Neuronal stem cell (in vitro differentiated cells): ENCODE measurements at regions not wholly inside any gene's neighbourhood (a gene's known extent, or its start where the extent isn't known, plus 50 kb on each side); places are given as distances from the start of the nearest gene placed in this dataset.

Experiments
- DNase-seq: peaks from one replicate; pipeline ENCODE4 v3.0.0-alpha.2; 2013; ENCODE audit warnings: low spot score
- H2AFZ ChIP-seq: one replicate; pipeline ENCODE4 v1.6.1; 2013; ENCODE audit warnings: mild to moderate bottlenecking, low read length, inconsistent platforms
- H2AK5ac ChIP-seq: 2 replicates; pipeline ENCODE4 v1.6.1; 2013; ENCODE audit warnings: low read depth, mild to moderate bottlenecking, inconsistent platforms, low read length, moderate library complexity, mixed read lengths
- H2BK120ac ChIP-seq: 2 replicates; pipeline ENCODE4 v1.6.1; 2013; ENCODE audit warnings: low read depth, mild to moderate bottlenecking, inconsistent platforms, low read length, moderate library complexity, mixed read lengths
- H2BK12ac ChIP-seq: one replicate; pipeline ENCODE4 v1.6.1; 2013; ENCODE audit warnings: low read length, inconsistent platforms
- H2BK15ac ChIP-seq: 2 replicates; pipeline ENCODE4 v1.6.1; 2013; ENCODE audit warnings: mild to moderate bottlenecking, low read length, inconsistent platforms, mixed read lengths
- H2BK5ac ChIP-seq: one replicate; pipeline ENCODE4 v1.6.1; 2013; ENCODE audit warnings: inconsistent platforms, mild to moderate bottlenecking, low read length, moderate library complexity
- H3K14ac ChIP-seq: one replicate; pipeline ENCODE4 v1.6.1; 2013; ENCODE audit warnings: low read length, inconsistent platforms
- H3K18ac ChIP-seq: 2 replicates; pipeline ENCODE4 v1.6.1; 2013; ENCODE audit warnings: low read length, inconsistent platforms
- H3K23ac ChIP-seq: 2 replicates; pipeline ENCODE4 v1.6.1; 2013; ENCODE audit warnings: low read depth, mild to moderate bottlenecking, mixed read lengths, low read length, inconsistent platforms; ENCODE audit not compliant: poor library complexity
- H3K27ac ChIP-seq: replicated peaks from 3 replicates; pipeline ENCODE4 v1.5.1; 2013; ENCODE audit warnings: low read length, inconsistent platforms
- H3K27me3 ChIP-seq, 3 experiments: 2 replicates each; pipeline ENCODE4 v1.6.1; 2013; ENCODE audit warnings: low read length in 3 of 3, mild to moderate bottlenecking in 2 of 3, inconsistent platforms in 1 of 3, low read depth in 1 of 3, mixed read lengths in 1 of 3, moderate library complexity in 1 of 3; ENCODE audit not compliant: control insufficient read depth in 3 of 3, insufficient read depth in 3 of 3
- H3K36me3 ChIP-seq, 2 donors: replicated peaks in 1 of 2; 2 replicates each; pipeline ENCODE4 v1.6.1; 2013; ENCODE audit warnings: low read length in 2 of 2; ENCODE audit not compliant: control insufficient read depth in 2 of 2, insufficient read depth in 2 of 2
- H3K4ac ChIP-seq: 2 replicates; pipeline ENCODE4 v1.6.1; 2013; ENCODE audit warnings: inconsistent platforms, mild to moderate bottlenecking, low read length, moderate library complexity
- H3K4me1 ChIP-seq, 2 donors: 1 replicate in 1 of 2; 2 replicates in 1 of 2; pipeline ENCODE4 v1.6.1; 2013; ENCODE audit warnings: low read length in 2 of 2, low read depth in 1 of 2; ENCODE audit not compliant: control insufficient read depth in 2 of 2, insufficient read depth in 1 of 2
- H3K4me2 ChIP-seq: one replicate; pipeline ENCODE4 v1.6.1; 2013; ENCODE audit warnings: mild to moderate bottlenecking, low read length, inconsistent platforms; ENCODE audit not compliant: insufficient read depth, poor library complexity, severe bottlenecking
- H3K4me3 ChIP-seq, 2 donors: 2 replicates each; pipeline ENCODE4 v1.5.1; 2013; ENCODE audit warnings: low read length in 2 of 2, mild to moderate bottlenecking in 2 of 2, inconsistent platforms in 1 of 2, moderate library complexity in 1 of 2
- H3K79me1 ChIP-seq: one replicate; pipeline ENCODE4 v1.6.1; 2013; ENCODE audit warnings: low read depth, mild to moderate bottlenecking, inconsistent platforms, low read length, moderate library complexity
- H3K9ac ChIP-seq: one replicate; pipeline ENCODE4 v1.6.1; 2013; ENCODE audit warnings: mild to moderate bottlenecking, low read depth, low read length, inconsistent platforms; ENCODE audit not compliant: poor library complexity
- H3K9me3 ChIP-seq, 2 donors: replicated peaks in 1 of 2; 2 replicates each; pipeline versions ENCODE3 to v1.6.1; 2013; ENCODE audit warnings: low read length in 2 of 2, mild to moderate bottlenecking in 2 of 2, inconsistent platforms in 1 of 2, low read depth in 1 of 2, mixed read lengths in 1 of 2, moderate library complexity in 1 of 2; ENCODE audit not compliant: control insufficient read depth in 2 of 2, insufficient read depth in 1 of 2
- H4K8ac ChIP-seq: one replicate; pipeline ENCODE4 v1.6.1; 2013; ENCODE audit warnings: low read depth, mild to moderate bottlenecking, inconsistent platforms, low read length, moderate library complexity
- H4K91ac ChIP-seq: one replicate; pipeline ENCODE4 v1.6.1; 2013; ENCODE audit warnings: low read length, low read depth, mild to moderate bottlenecking, inconsistent platforms; ENCODE audit not compliant: poor library complexity
- WGBS, 2 donors: extraction: QIAGEN DNeasy Blood & Tissue Kit; methylation state at CpG; one replicate each; pipeline ENCODE4 v1.1.7; 2013; ENCODE audit warnings: missing lambda C conversion rate in 2 of 2, mixed read lengths in 1 of 2; ENCODE audit not compliant: insufficient read length in 2 of 2, insufficient replicate concordance in 1 of 2; ENCODE audit errors: extremely low coverage in 2 of 2; 5-methylcytosine and 5-hydroxymethylcytosine counted together

DNA sequence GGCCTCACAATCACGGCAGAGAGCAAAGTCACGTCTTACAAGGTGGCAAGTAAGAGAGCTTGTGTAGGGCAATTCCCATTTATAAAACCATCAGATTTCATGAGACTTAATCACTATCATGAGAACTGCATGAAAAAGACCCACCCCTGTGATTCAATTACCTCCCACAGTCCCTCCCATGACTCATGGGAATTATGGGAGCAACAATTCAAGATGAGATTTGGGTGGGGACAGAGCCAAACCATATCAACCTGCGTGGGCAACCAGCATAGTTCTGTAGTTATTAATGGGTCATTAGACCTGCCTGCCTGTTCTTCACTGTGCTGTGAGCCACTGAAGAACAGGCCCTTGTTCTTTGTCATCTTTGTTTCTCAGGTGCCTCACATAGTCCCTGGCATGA, 593.7 kb upstream of the BOD1L1 start:
- no peak overlapping the region for H2BK15ac ChIP-seq
- no peaks in the 10 kb centered on the region for H3K36me3 ChIP-seq
- H3K4me3 ChIP-seq = no peak overlapping the region
- no peak overlapping the region for H3K18ac ChIP-seq
- H3K9me3 ChIP-seq = no peaks in the 10 kb centered on the region
- no peak overlapping the region for H2AFZ ChIP-seq
- peaks cover 0 to 2% of the 10 kb centered on the region in 2 donors for H3K4me1 ChIP-seq
- H3K23ac ChIP-seq = no peak overlapping the region
- no peaks in the 10 kb centered on the region for H3K79me1 ChIP-seq
- WGBS, 2 donors = no CpG with 5 or more reads among the region's 3 CpGs
- H2BK5ac ChIP-seq = no peak overlapping the region
- H3K4me2 ChIP-seq = no peak overlapping the region
- H2AK5ac ChIP-seq = no peak overlapping the region
- no peak overlapping the region for H3K14ac ChIP-seq
- no peak overlapping the region for H3K4ac ChIP-seq
- H2BK12ac ChIP-seq = no peak overlapping the region
- H4K8ac ChIP-seq = no peak overlapping the region
- H4K91ac ChIP-seq = no peak overlapping the region
- no peak overlapping the region for H2BK120ac ChIP-seq
- DNase-seq = no peak
- H3K27ac ChIP-seq = no peak overlapping the region
- H3K9ac ChIP-seq = no peak overlapping the region
- H3K27me3 ChIP-seq = no peaks in the 10 kb centered on the region

DNA sequence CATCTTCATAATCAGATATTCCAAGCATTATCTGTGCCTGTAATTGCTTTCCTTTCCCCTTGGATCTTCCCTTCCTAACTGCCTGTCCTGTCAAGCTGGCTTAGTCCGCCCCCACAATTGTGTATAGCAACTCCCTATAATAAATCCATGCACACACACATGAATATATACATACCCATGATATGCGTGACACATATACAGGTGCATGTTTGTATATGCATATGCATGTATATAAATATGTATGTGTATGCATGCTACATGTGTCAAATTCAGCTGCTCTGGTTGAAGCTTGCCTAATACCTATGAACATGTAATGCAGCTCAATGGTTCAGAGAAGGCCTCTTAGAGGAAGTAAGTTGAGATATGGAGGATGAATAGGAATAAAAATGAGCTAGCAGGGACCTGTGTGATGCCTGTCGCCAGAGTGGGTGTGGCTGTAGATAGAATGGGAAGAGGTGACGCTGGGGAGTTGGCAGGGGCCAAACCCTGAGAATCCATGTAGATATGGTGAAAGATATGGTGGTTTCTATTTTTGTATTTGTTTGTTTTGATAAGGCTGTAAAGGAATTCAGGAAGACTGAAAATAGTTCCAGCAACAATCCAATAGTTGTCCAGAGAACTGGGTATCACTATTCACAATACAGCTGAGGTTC, 595.0 kb upstream of the BOD1L1 start:
- Histone ChIP-seq H2AK5ac (no peak overlapping the region), H3K4me1 (peaks cover 0 to 2% of the 10 kb centered on the region in 2 donors), H3K23ac (no peak overlapping the region), H2BK120ac (no peak overlapping the region), H3K79me1 (no peaks in the 10 kb centered on the region), H3K9me3 (no peaks in the 10 kb centered on the region), H3K27me3 (no peaks in the 10 kb centered on the region), H3K9ac (no peak overlapping the region), H3K14ac (no peak overlapping the region), H4K91ac (no peak overlapping the region), H2BK5ac (no peak overlapping the region), H2BK12ac (no peak overlapping the region), H2BK15ac (no peak overlapping the region), H2AFZ (no peak overlapping the region), H3K4me2 (no peak overlapping the region), H3K36me3 (no peaks in the 10 kb centered on the region), H3K4me3 (no peak overlapping the region), H3K4ac (no peak overlapping the region), H3K27ac (no peak overlapping the region), H3K18ac (no peak overlapping the region), H4K8ac (no peak overlapping the region)
- no peak for DNase-seq
- WGBS, 2 donors = no CpG with 5 or more reads among the region's 4 CpGs

GRCh38 chr4:14223461-14223860, 595.9 kb upstream of the BOD1L1 start:
- H2BK120ac ChIP-seq = no peak overlapping the region
- H3K4me3 ChIP-seq = no peak overlapping the region
- DNase-seq = no peak
- no peak overlapping the region for H2AK5ac ChIP-seq
- no peak overlapping the region for H4K91ac ChIP-seq
- H4K8ac ChIP-seq = no peak overlapping the region
- H3K79me1 ChIP-seq = no peaks in the 10 kb centered on the region
- H3K4me1 ChIP-seq = peaks cover 0 to 2% of the 10 kb centered on the region in 2 donors
- H3K4ac ChIP-seq = no peak overlapping the region
- no peak overlapping the region for H3K4me2 ChIP-seq
- no peaks in the 10 kb centered on the region for H3K9me3 ChIP-seq
- H3K27ac ChIP-seq = no peak overlapping the region
- H3K23ac ChIP-seq = no peak overlapping the region
- no peak overlapping the region for H3K18ac ChIP-seq
- H3K27me3 ChIP-seq = no peaks in the 10 kb centered on the region
- no CpG with 5 or more reads among the region's 1 CpG for WGBS, 2 donors
- no peak overlapping the region for H2BK5ac ChIP-seq
- H2BK15ac ChIP-seq = no peak overlapping the region
- H3K9ac ChIP-seq = no peak overlapping the region
- H3K14ac ChIP-seq = no peak overlapping the region
- H3K36me3 ChIP-seq = no peaks in the 10 kb centered on the region
- no peak overlapping the region for H2BK12ac ChIP-seq
- H2AFZ ChIP-seq = no peak overlapping the region

- no peak overlapping the region for H3K9ac ChIP-seq
- H3K18ac ChIP-seq = no peak overlapping the region
- no peak overlapping the region for H2AK5ac ChIP-seq
- no peak overlapping the region for H4K91ac ChIP-seq
- no peak for DNase-seq
- H3K36me3 ChIP-seq = no peaks in the 10 kb centered on the region
- no peak overlapping the region for H3K4ac ChIP-seq
- H2BK5ac ChIP-seq = no peak overlapping the region
- no peak overlapping the region for H2BK15ac ChIP-seq
- H2AFZ ChIP-seq = no peak overlapping the region
- no peak overlapping the region for H3K27ac ChIP-seq
- H3K4me2 ChIP-seq = no peak overlapping the region
- H3K79me1 ChIP-seq = no peaks in the 10 kb centered on the region
- WGBS, 2 donors = no CpG with 5 or more reads among the region's 3 CpGs
- H2BK120ac ChIP-seq = no peak overlapping the region
- no peak overlapping the region for H3K23ac ChIP-seq
- H3K27me3 ChIP-seq = no peaks in the 10 kb centered on the region
- no peak overlapping the region for H2BK12ac ChIP-seq
- H4K8ac ChIP-seq = no peak overlapping the region
- no peaks in the 10 kb centered on the region for H3K4me1 ChIP-seq
- H3K4me3 ChIP-seq = no peak overlapping the region
- H3K14ac ChIP-seq = no peak overlapping the region
- H3K9me3 ChIP-seq = no peaks in the 10 kb centered on the region
Observed at GRCh38 chr4:14225688-14226207, 598.2 kb upstream of the BOD1L1 start.
